ENCODE measurements at regions not wholly inside any gene's neighbourhood (a gene's known extent, or its start where the extent isn't known, plus 50 kb on each side); places are given as distances from the start of the nearest gene placed in this dataset.
"Not testable (repeated sequence)": the region's sequence is repeated elsewhere in the genome, so short reads cannot be mapped to it uniquely, and the experiment has no call there.

DNA sequence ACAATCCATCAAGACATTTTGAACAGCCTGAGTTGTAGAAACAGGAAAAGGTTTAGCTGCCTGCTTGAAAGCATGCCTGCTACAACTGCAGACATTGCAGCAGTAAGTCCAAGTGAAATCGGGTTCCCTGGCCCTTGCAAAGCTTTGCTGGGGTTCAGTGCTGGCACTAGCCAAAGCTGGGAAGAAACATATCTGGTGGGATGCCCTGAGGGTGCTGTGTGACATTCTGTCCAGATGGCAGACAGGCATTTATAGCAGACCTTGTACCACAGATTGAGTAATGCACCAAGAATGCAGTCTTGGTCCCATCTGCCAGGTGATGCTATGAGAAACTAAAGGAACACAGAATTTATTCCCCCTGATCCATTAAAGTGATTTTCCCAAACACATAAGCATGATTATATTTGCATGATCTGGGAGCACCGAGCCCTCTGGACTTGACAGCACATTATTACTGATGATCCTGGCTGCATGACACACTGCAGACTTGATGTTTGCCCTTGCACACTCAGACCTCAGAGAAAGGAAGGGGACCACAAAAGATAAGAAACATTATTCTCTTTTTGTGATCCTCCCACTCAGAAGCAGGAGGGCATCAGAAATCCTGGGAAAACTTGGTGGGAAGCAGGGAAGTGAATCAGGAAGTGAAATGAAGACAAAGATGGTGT is 223.7 kb upstream of the FAM78B start:
- DNase-seq (ENCODE audit: low spot score) = no peak

DNA sequence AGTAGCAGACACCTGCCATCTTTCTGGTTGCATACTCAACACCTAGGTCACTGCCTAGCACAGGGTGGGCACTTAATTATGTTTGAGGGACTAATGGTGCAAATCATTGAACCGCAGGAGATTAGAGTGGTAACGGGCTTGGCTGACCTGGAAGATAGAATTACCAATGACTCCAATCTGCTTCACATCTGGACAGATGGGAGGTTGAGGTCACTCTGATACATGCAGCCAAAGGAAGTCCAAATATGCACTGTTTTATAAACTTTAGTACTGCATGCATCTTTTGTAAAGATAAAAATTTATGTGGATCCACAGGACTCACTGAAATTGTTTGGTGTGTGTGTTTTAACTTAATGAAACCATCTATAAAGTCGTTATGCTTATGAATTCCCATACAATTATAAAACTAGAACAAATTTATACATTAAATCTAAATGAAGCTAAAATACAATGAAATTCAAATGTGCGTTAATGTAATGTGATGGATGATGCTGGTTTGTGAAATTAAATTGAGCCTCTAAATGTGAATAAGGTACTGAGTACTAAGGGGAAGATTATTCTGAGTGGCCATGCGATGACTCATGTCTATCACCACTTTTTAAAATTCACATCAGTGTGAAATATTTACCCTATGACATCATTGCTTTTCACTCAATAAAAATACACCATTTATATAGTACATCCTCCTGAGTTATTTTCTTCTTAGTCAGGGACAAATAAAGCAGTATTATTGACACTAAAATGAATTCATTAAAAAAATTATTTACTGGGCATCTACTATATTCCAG is 224.7 kb upstream of the FAM78B start:
- DNase-seq (ENCODE audit: low spot score) = no peak

DNA sequence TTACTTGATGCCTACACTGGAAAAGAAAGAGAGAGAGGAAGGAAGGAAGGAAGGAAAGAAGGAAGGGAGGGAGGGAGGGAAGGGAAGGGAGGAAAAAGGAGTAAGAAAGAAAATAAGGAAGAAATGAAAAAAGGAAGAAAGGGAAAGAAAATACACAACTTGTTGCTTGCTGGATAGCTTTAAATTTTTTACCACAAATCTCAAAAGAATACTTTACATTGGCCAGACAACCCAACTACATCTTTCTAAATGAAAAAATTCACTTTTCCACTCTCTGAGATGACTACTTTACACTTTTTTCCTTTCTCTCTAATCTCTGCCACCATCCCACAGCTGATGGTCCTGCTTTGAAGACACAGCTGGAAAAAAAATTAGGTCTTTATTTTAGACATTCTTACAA is 228.9 kb upstream of the FAM78B start:
- DNase-seq (ENCODE audit: low spot score) = no peak

DNA sequence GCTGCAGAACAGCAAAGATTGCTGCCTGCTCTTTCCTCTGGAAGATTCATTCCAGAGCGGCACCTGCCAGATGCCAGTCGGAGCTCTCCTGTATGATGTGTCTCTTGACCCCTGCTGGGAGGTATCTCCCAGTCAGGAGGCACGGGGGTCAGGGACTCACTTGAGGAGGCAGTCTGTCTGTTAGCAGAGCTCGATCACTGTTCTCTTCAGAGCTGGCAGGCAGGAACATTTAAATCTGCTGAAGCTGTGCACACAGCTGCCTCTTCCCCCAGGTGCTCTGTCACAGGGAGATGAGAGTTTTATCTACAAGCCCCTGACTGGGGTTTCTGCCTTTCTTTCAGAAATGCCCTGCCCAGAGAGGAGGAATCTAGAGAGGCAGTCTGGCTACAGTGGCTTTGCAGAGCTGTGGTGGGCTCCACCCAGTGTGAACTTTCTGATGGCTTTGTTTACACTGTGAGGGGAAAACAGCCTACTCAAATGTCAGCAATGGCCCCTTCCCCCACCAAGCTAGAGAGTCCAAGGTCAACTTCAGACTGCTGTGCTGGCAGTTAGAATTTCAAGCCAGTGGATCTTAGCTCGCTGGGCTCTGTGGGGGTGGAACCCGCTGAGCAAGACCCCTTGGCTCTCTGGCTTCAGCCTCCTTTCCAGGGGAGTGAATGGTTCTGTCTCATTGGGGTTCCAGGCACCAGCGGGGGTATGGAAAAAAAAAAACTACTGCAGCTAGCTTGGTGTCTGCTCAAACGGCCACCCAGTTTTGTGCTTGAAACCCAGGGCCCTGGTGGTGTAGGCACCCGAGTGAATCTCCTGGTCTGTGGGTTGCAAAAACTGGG is 242.7 kb upstream of the FAM78B start:
- DNase-seq (ENCODE audit: low spot score) = not testable (repeated sequence)

DNA sequence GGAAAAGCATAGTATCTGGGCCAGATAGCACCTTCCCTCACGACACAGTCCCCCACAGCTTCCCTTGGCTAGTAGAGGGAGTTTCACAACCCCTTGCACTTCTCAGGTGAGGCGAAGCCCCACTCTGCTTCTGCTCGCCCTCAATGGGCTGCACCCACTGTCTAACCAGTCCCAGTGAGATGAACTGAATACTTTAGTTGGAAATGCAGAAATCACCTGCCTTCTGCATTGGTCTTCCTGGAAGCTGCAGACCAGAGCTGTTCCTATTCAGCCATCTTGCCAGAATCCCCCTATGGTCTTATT is 243.2 kb upstream of the FAM78B start:
- DNase-seq (ENCODE audit: low spot score) = no peak

DNA sequence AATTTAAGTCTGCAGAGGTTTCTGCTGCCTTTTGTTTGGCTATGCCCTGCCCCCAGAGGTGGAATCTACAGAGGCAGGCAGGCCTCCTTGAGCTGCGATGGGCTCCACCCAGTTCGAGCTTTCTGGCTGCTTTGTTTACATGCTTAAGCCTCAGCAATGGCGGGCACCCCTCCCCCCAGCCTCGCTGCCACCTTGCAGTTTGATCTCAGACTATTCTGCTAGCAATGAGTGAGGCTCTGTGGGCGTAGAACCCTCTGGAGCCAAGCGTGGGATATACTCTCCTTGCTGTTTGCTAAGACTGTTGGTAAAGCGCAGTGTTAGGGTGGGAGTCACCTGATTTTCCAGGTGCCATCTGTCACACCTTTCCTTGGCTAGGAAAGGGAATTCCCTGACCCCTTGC is 250.0 kb upstream of the FAM78B start:
- DNase-seq (ENCODE audit: low spot score) = not testable (repeated sequence)

DNA sequence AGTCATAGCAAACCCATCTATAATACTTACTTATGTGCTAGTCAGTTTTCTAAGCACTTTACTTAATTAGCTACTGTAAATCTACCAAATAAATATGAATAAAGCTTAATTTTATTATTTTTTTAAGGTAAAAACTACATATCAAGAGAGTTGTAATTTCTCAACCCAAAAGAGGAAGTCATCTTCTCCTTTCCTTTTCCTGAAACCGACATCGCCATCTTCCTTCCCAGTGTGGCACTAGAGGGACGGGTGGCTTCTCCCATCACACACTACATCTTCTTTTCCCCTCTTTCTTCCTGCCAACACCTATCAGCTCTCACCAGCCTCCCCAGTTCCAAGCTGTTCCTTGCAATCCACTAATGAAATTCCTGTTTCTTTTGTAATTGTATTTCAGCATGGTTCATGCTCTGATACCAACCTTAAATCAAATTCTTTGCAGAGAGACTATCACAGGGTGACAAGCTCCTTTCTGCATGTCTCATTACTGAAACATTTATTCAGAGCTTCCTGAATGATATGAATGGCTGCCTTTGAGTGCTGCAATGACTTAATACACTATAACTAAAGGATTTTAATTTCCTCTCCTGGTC is 251.6 kb upstream of the FAM78B start:
- no peak for DNase-seq (ENCODE audit: low spot score)

DNA sequence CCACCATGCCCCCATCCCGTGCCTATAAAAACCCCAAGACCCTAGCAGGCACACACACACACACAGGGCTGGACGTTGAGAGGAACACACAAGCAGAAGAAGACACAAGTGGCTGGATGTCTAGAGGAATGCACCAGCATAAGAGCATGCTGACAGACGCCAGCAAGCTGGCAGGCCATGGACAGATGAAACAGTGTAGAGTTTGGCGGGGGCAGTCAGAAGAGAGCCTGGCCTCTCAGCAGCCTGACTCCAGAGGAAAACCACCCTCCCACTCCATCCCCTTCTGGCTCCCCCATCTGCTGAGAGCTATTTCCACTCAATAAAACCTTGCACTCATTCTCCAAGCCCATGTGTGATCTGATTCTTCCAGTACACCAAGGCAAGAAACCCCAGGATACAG is 255.8 kb upstream of the FAM78B start:
- DNase-seq (ENCODE audit: low spot score) = not testable (repeated sequence)

DNA sequence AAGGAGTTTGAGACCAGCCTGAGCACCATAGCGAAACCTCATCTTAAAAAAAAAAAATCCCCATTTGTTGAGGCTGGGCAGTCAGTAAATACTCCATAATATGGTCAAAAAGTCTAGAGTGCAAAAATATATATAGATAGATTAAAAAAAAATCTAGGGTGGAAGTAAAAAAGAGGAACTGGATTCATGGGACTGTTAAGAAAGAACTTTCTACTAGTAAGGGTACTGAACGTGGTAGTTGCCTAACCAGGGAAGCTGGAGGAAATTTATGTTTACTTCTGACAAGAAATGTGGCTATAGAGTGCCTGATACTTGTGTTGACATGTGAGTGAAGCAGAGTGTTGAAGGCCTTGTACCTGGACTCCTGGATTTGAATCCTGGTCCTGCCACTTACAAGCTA is 265.9 kb upstream of the FAM78B start:
- DNase-seq (ENCODE audit: low spot score) = no peak

DNA sequence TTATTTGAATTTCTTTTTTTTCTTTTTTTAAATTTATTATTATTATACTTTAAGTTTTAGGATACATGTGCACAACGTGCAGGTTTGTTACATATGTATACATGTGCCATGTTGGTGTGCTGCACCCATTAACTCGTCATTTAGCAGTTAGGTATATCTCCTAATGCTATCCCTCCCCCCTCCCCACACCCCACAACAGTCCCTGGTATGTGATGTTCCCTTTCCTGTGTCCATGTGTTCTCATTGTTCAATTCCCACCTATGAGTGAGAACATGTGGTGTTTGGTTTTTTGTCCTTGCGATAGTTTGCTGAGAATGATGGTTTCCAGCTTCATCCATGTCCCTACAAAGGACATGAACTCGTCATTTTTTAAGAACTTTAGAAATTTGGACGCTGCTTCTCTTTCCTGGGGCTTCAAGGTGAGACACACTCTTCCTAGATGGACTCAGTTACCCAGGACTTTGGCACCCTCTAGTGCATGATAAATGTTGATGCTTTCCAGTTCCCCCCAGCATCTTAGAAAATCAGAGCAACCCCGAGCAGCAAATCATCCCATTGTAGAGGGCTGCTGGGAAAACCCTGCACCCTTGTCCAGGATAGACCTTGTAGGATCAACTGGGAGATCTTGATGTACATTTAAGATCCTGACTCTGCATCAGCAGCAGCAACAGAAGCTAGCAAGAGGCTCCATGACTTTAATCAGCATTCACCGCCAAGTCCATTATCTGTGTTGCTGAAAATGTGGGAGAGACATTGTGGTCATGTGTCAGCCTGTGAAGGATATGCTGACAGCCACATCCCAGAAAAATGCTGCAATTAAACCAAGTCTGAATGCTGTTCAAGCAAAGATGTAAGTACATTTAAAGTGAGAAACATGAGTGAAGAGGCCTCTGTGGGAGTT is 266.9 kb upstream of the FAM78B start:
- peak; percentile 42 for DNase-seq (ENCODE audit: low spot score)

DNA sequence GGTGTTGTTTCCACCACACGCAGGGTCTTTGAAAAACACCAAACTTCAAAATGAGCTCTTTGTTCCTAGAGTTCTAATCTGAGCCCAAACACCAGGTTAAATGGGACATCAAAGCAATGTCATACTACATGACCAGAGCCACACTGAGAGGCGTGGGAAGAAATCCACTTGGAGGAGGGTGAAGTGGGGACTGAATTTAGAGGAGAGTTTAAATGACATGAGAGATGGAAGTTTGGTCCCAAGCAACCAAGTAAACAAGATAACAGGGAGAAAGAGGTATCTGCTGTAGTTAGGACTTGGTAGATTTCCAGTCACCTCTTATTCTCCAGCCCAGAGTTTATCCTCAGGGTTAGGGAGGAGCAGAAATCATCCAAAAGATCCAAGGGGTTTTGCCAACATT is 290.9 kb upstream of the FAM78B start:
- DNase-seq (ENCODE audit: low spot score) = no peak

DNA sequence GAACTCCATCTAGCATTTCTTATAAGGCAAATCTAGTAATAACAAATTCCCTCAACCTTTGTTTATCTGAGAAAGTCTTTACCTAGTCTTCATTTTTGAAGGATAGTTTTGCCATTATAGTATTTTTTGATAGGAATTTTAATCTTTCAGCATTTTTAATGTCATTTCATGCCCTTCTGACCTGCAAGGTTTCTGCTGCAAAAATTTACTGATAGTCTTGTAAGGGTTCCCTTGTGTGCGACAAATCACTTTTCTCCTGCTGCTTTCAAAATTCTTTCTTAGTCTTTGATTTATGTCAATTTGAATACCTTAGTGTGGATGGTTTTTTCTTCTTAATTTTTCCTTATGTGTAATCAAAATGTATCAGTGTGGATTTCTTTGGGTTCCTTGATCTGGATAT is 297.5 kb upstream of the FAM78B start:
- no peak for DNase-seq (ENCODE audit: low spot score)

DNA sequence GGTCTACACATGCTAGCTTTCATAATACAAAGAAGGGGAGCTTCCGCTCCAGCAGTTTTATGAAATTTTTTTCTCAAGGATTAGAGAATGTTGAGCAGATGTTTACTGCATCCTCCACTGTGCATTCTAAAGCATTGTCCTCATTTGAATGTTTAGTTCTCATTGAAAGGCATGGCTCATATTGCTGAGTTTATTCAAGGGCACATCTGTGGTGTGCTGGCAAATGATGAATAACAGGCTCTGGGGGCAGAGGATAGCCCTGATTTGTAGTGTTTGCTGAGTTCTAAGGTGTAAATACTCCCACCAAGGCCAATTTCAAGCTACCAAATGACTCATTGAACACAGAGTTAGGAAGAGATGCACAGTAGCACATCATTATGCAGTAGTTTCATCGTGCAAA is 303.2 kb upstream of the FAM78B start:
- no peak for DNase-seq (ENCODE audit: low spot score)

DNA sequence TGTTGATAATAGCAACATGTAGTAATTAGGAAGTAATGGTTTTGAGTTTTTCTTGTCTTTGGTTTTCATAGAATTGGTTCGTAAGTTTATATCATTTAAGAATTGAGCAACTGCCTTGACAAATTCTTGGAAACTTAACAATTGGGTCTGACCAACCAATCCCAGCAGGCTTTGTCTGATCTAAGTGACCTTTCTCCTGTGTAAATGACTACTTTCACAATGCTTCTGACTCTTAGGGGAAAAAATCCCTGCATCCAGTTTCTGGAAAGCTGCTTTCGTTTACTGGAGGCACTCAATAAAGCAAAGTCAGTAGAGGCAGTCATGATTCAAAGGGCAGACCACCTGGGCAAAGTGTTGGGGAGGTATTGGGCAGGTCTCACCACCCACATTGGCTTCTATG is 303.6 kb upstream of the FAM78B start:
- DNase-seq (ENCODE audit: low spot score) = no peak

DNA sequence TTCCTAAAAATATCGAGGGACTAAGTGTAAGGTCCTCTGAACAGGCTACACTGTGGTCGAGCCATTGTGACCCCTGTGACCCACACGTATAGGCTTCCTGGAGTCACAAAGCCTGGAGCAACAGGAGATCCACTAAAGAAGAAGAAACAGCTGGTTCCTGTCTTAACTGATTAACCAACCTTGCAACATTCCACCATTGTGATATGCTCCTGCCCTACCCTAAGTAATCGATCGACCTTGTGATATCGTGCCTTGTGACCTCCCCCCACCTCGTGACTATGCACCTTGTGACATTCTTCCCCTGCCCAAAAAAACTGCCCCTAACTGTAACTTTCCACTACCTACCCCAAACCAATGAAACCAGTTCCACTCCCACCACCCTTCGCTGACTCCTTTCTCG is 304.6 kb upstream of the FAM78B start:
- DNase-seq (ENCODE audit: low spot score) = no peak

DNA sequence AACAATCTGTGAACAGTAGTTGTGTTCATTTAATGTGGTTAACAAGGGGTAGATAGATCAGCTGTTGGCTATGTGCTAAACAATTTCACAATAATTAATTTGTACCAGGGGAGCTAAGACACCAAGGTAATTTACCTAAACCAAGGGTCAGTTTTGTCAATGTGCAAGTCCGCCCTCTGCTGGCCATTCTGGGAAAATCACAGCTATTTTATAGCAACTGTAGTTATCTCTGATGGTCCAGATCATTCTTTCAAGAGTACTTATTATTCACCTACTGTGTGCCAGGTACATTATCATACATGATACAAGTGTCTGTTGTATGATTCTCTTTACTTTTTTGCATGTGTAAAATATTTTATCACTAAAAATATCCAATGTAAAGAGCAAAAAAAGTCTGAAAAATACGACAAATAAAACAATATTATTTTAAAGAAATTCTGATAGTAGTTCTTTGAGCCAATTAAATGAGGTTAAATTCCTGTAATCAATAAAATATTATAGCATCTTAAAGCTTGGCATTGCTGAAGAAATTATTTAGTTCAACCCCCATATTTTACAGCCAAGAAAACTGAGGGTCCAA is 312.3 kb upstream of the FAM78B start:
- peak; percentile 74 for DNase-seq (ENCODE audit: low spot score)

DNA sequence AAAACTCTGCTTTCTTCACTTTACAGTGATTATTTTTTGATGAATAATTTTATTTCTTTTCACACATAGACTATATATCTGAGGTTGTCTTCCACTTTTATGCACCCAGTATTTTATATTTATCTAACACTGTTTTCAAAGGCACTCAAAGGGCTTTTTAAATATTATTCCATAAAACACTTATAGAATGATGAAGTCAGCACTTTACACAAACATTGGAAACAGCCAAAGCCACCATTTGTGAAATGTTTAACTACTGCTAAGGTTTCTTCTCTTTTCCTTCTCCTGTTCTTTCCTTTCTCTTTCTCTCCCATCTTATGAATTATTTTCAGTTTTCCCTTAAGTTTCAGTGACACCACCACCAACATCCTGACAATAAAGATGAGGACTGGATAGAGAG is 317.7 kb upstream of the FAM78B start:
- DNase-seq (ENCODE audit: low spot score) = no peak

DNA sequence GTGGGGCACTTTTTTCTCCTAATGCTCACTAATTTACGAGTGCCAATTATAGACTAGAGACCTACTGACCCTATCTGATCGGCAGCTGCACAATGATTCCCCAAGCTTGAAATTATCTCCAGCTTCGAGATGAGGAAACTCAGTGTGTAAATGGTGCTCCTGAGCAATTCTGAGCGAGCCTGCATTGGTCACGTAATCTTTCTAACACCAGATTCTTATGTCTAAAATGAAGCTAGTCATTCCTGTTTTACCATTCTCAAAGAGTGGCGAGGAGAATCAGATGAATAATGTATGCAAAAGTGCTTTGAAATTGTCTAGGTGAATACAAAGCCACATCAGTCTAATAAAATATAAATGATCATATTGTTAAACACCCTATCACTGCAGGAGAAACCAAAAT is 318.1 kb upstream of the FAM78B start:
- DNase-seq (ENCODE audit: low spot score) = no peak

DNA sequence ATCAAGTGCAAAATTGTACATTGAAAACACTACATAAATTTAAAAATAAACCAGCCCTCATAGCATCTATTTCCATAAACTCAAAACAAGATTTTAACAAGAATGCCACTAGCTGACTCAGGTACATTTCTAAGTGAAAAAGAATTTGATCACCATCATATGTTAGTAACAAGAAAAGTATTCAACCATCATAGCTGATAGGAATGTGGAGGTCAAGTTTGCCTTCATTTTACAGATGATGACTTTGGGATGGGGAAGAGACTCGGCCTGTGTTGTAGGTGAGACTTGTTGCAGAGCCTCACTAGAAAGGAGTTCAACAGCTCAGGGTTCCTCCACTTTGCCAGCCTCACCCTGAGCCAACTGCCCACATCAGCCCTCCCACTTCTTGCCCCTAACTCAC is 318.8 kb upstream of the FAM78B start:
- DNase-seq (ENCODE audit: low spot score) = no peak

DNA sequence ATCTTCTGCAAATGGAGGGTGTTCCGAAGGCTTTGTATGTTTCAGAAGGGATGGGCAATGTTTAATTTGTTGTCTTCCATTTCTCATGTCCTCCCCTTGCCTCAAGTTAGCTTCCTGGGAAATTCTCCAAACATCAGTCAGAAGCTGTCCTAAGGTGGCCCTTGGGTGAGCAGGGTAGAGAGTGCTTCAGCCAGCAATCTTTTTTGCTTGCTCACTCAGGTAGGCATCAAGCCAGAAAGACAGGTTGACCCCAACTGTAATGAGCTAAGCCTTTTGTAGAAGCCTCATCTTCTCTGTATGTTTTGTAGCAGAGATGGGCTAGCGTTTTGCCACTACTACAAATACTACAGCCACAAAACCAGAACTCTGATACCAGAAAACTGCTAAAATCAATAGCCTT is 321.5 kb upstream of the FAM78B start:
- DNase-seq (ENCODE audit: low spot score) = no peak

DNA sequence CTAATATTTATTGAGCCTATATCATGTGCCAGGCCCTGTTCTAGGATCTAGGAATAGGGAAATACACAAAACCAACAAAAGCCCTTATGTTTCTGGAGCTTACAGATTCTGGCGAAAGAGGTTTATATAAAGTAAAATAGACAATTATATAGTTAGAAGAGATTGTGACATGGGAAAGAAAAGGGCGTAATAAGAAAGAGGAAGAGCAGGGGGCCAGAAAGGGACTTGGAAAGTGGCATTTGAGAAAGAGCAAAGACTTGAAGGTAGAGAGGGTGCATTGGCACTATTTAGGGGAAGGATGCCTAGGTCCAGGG is 322.5 kb upstream of the FAM78B start:
- DNase-seq (ENCODE audit: low spot score) = no peak
